GM23338 (cell line): ENCODE measurements at regions not wholly inside any gene's neighbourhood (a gene's known extent, or its start where the extent isn't known, plus 50 kb on each side); places are given as distances from the start of the nearest gene placed in this dataset.
A peak's percentile ranks its signal among the peaks of the same experiment; 100 is the strongest.

Experiments used
- ATAC-seq: fragments of 200-7000 bp; cut with Tn5 transposase; 3 replicates; pipeline ENCODE4 v1.9.1; 2020
- DNase-seq: peaks from one replicate; pipeline ENCODE4 v3.0.0-alpha.2; 2015; ENCODE audit warnings: low spot score
- H2AFZ ChIP-seq: fragments of 200-600 bp; sonication (generic); 2 replicates; pipeline ENCODE4 v1.8.0; 2016; ENCODE audit warnings: antibody characterized with exemption, mild to moderate bottlenecking, moderate library complexity
- H3F3A ChIP-seq: fragments of 200-600 bp; sonication (generic); replicated peaks from 2 replicates; pipeline ENCODE4 v1.8.0; 2017; ENCODE audit warnings: antibody characterized with exemption, mixed run types, low read depth
- H3K27ac ChIP-seq: fragments of 200-600 bp; sonication (generic); 2 replicates; pipeline ENCODE4 v1.6.1; 2016; ENCODE audit warnings: low read depth
- H3K27me3 ChIP-seq: fragments of 200-600 bp; sonication (generic); 2 replicates; pipeline ENCODE4 v1.8.0; 2016; ENCODE audit warnings: mild to moderate bottlenecking, mixed run types, moderate library complexity; ENCODE audit not compliant: insufficient read depth
- H3K36me3 ChIP-seq: fragments of 200-600 bp; sonication (generic); 2 replicates; pipeline ENCODE4 v1.8.0; 2016; ENCODE audit warnings: mild to moderate bottlenecking; ENCODE audit not compliant: insufficient read depth
- H3K4me1 ChIP-seq: fragments of 200-600 bp; sonication (generic); 2 replicates; pipeline ENCODE4 v1.8.0; 2016; ENCODE audit warnings: mild to moderate bottlenecking, moderate library complexity; ENCODE audit not compliant: insufficient read depth
- H3K4me2 ChIP-seq: fragments of 200-600 bp; sonication (generic); 2 replicates; pipeline ENCODE4 v1.7.1; 2017; ENCODE audit warnings: mixed run types
- H3K4me3 ChIP-seq: fragments of 200-600 bp; sonication (generic); 2 replicates; pipeline ENCODE4 v1.6.1; 2016; ENCODE audit warnings: mixed run types
- H3K79me2 ChIP-seq: fragments of 200-600 bp; sonication (generic); replicated peaks from 2 replicates; pipeline ENCODE4 v1.8.0; 2017; ENCODE audit warnings: mild to moderate bottlenecking; ENCODE audit not compliant: insufficient read depth
- H3K9me2 ChIP-seq: fragments of 200-600 bp; sonication (generic); 2 replicates; pipeline ENCODE4 v1.8.0; 2017; ENCODE audit not compliant: insufficient read depth
- H4K20me1 ChIP-seq: fragments of 200-600 bp; sonication (generic); replicated peaks from 2 replicates; pipeline ENCODE4 v1.8.0; 2017; ENCODE audit warnings: mild to moderate bottlenecking; ENCODE audit not compliant: insufficient read depth
- H3K27ac Mint-ChIP-seq: 2 replicates; pipeline ENCODE4 v1.8.0; 2020; ENCODE audit warnings: inconsistent platforms, mild to moderate bottlenecking, moderate library complexity, mixed read lengths
- H3K27me3 Mint-ChIP-seq: 3 replicates; pipeline ENCODE4 v1.8.0; 2022; ENCODE audit warnings: low read depth, mild to moderate bottlenecking, moderate library complexity, mixed read lengths, inconsistent platforms; ENCODE audit not compliant: insufficient read depth, poor library complexity
- H3K36me3 Mint-ChIP-seq: 3 replicates; pipeline ENCODE4 v1.8.0; 2021; ENCODE audit warnings: low read depth, mild to moderate bottlenecking, inconsistent platforms, moderate library complexity, mixed read lengths
- H3K4me1 Mint-ChIP-seq: 3 replicates; pipeline ENCODE4 v1.8.0; 2020; ENCODE audit warnings: mild to moderate bottlenecking, inconsistent platforms, mixed read lengths
- H3K4me3 Mint-ChIP-seq: 3 replicates; pipeline ENCODE4 v1.8.0; 2021; ENCODE audit warnings: moderate library complexity, mild to moderate bottlenecking, inconsistent platforms, mixed read lengths
- H3K9me3 Mint-ChIP-seq: 3 replicates; pipeline ENCODE4 v1.8.0; 2020; ENCODE audit warnings: moderate library complexity, mild to moderate bottlenecking, inconsistent platforms, mixed read lengths
- CREB1 ChIP-seq: fragments of 250-450 bp; sonication (Bioruptor Pico); IDR thresholded peaks from 2 replicates; pipeline ENCODE4 v1.5.0; 2020; ENCODE audit warnings: low read depth, mild to moderate bottlenecking, moderate library complexity
- EZH2phosphoT487 ChIP-seq: fragments of 200-600 bp; sonication (generic); IDR thresholded peaks from one replicate; pipeline ENCODE4 v1.8.1; 2018; ENCODE audit warnings: antibody characterized with exemption; ENCODE audit not compliant: unreplicated experiment
- JUNB ChIP-seq: IDR thresholded peaks from one replicate; pipeline ENCODE4 v1.6.1; 2016; ENCODE audit warnings: antibody characterized with exemption; ENCODE audit not compliant: unreplicated experiment
- POLR2AphosphoS5 ChIP-seq: IDR thresholded peaks from 2 replicates; pipeline ENCODE4 v1.6.1; 2016; ENCODE audit warnings: antibody characterized with exemption, low read depth
- STAT1 ChIP-seq: IDR thresholded peaks from one replicate; pipeline ENCODE4 v1.6.1; 2016; ENCODE audit warnings: antibody characterized with exemption; ENCODE audit not compliant: unreplicated experiment
- ZNF331 ChIP-seq: fragments of 250-450 bp; sonication (Bioruptor Pico); IDR thresholded peaks from 2 replicates; pipeline ENCODE4 v1.5.0; 2020; ENCODE audit warnings: low read depth, mild to moderate bottlenecking, moderate library complexity
- TF ChIP-seq, protein P1 (sequence below): IDR thresholded peaks from one replicate; pipeline ENCODE4 v1.6.1; 2018; ENCODE audit warnings: antibody characterized with exemption; ENCODE audit not compliant: unreplicated experiment
- TF ChIP-seq, protein P2 (sequence below): IDR thresholded peaks from 2 replicates; pipeline ENCODE4 v1.6.1; 2016; ENCODE audit warnings: antibody characterized with exemption
- TF ChIP-seq, protein P3 (sequence below): fragments of 250-450 bp; sonication (Bioruptor Pico); IDR thresholded peaks from 2 replicates; pipeline ENCODE4 v1.5.0; 2020; ENCODE audit warnings: mild to moderate bottlenecking, moderate library complexity

DNA sequence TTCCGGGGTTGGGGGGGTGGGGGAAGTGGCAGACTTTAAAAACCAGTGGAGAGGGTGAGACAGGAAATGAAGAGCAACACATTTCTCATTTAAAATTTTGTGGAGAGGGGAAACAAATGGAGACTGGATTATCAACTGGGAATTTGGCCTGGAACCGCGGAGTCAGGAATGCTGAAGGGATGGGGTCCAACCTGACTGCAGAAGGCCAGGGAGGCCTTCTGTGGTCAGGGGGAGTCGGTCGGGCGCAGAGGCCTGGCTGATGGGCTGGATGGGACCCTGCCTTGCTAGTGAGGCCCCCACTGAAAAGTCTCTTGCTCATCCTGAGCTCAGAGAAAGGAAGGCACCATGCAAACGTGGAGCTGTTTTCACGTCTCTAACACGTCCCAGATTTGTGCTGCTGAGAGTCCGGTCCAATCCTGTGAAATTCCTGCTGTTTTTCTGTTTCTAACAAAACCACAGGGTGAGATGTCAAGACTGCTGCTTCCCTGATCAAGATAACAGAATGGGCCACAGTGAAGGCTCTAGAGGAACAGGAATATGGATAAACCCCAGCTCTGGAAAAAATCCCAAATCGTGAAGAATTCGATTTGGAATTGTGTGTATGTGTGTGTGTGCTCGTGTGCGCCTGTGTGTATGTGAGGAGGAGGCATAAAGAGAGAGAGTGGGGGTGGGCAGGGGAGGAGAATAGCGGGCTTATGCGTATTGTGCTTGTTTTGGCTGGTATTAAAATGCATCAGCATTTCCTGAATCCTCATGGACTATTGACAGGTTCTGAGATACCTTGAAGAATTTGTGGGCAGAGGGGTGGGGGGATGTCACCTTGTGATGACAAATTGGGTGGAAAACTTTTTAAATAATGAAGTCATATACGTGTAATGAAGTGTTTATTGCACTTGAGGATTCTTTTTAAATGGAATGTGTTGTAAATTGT is 117.4 kb downstream of the NGF start:
- TF ChIP-seq POLR2AphosphoS5 (no peak), CREB1 (CRISPR knock-in tag) (no peak), STAT1 (no peak), EZH2phosphoT487 (no peak), JUNB (no peak), ZNF331 (CRISPR knock-in tag) (no peak)
- TF ChIP-seq, protein P1, sequence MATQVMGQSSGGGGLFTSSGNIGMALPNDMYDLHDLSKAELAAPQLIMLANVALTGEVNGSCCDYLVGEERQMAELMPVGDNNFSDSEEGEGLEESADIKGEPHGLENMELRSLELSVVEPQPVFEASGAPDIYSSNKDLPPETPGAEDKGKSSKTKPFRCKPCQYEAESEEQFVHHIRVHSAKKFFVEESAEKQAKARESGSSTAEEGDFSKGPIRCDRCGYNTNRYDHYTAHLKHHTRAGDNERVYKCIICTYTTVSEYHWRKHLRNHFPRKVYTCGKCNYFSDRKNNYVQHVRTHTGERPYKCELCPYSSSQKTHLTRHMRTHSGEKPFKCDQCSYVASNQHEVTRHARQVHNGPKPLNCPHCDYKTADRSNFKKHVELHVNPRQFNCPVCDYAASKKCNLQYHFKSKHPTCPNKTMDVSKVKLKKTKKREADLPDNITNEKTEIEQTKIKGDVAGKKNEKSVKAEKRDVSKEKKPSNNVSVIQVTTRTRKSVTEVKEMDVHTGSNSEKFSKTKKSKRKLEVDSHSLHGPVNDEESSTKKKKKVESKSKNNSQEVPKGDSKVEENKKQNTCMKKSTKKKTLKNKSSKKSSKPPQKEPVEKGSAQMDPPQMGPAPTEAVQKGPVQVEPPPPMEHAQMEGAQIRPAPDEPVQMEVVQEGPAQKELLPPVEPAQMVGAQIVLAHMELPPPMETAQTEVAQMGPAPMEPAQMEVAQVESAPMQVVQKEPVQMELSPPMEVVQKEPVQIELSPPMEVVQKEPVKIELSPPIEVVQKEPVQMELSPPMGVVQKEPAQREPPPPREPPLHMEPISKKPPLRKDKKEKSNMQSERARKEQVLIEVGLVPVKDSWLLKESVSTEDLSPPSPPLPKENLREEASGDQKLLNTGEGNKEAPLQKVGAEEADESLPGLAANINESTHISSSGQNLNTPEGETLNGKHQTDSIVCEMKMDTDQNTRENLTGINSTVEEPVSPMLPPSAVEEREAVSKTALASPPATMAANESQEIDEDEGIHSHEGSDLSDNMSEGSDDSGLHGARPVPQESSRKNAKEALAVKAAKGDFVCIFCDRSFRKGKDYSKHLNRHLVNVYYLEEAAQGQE = no peak
- TF ChIP-seq, protein P2, sequence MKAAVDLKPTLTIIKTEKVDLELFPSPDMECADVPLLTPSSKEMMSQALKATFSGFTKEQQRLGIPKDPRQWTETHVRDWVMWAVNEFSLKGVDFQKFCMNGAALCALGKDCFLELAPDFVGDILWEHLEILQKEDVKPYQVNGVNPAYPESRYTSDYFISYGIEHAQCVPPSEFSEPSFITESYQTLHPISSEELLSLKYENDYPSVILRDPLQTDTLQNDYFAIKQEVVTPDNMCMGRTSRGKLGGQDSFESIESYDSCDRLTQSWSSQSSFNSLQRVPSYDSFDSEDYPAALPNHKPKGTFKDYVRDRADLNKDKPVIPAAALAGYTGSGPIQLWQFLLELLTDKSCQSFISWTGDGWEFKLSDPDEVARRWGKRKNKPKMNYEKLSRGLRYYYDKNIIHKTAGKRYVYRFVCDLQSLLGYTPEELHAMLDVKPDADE = no peak
- TF ChIP-seq, protein P3, sequence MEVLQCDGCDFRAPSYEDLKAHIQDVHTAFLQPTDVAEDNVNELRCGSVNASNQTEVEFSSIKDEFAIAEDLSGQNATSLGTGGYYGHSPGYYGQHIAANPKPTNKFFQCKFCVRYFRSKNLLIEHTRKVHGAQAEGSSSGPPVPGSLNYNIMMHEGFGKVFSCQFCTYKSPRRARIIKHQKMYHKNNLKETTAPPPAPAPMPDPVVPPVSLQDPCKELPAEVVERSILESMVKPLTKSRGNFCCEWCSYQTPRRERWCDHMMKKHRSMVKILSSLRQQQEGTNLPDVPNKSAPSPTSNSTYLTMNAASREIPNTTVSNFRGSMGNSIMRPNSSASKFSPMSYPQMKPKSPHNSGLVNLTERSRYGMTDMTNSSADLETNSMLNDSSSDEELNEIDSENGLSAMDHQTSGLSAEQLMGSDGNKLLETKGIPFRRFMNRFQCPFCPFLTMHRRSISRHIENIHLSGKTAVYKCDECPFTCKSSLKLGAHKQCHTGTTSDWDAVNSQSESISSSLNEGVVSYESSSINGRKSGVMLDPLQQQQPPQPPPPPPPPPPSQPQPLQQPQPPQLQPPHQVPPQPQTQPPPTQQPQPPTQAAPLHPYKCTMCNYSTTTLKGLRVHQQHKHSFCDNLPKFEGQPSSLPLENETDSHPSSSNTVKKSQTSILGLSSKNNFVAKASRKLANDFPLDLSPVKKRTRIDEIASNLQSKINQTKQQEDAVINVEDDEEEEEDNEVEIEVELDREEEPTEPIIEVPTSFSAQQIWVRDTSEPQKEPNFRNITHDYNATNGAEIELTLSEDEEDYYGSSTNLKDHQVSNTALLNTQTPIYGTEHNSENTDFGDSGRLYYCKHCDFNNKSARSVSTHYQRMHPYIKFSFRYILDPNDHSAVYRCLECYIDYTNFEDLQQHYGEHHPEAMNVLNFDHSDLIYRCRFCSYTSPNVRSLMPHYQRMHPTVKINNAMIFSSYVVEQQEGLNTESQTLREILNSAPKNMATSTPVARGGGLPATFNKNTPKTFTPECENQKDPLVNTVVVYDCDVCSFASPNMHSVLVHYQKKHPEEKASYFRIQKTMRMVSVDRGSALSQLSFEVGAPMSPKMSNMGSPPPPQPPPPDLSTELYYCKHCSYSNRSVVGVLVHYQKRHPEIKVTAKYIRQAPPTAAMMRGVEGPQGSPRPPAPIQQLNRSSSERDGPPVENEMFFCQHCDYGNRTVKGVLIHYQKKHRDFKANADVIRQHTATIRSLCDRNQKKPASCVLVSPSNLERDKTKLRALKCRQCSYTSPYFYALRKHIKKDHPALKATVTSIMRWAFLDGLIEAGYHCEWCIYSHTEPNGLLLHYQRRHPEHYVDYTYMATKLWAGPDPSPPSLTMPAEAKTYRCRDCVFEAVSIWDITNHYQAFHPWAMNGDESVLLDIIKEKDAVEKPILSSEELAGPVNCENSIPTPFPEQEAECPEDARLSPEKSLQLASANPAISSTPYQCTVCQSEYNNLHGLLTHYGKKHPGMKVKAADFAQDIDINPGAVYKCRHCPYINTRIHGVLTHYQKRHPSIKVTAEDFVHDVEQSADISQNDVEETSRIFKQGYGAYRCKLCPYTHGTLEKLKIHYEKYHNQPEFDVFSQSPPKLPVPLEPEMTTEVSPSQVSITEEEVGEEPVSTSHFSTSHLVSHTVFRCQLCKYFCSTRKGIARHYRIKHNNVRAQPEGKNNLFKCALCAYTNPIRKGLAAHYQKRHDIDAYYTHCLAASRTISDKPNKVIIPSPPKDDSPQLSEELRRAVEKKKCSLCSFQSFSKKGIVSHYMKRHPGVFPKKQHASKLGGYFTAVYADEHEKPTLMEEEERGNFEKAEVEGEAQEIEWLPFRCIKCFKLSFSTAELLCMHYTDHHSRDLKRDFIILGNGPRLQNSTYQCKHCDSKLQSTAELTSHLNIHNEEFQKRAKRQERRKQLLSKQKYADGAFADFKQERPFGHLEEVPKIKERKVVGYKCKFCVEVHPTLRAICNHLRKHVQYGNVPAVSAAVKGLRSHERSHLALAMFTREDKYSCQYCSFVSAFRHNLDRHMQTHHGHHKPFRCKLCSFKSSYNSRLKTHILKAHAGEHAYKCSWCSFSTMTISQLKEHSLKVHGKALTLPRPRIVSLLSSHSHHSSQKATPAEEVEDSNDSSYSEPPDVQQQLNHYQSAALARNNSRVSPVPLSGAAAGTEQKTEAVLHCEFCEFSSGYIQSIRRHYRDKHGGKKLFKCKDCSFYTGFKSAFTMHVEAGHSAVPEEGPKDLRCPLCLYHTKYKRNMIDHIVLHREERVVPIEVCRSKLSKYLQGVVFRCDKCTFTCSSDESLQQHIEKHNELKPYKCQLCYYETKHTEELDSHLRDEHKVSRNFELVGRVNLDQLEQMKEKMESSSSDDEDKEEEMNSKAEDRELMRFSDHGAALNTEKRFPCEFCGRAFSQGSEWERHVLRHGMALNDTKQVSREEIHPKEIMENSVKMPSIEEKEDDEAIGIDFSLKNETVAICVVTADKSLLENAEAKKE (CRISPR knock-in tag) = no peak
- Mint-ChIP-seq H3K36me3 (no peaks in the 10 kb centered on the region), H3K9me3 (no peaks in the 10 kb centered on the region), H3K27ac (peak overlapping the region; percentile 68; the same call in 1 of the 2 replicates), H3K4me3 (no peak overlapping the region), H3K27me3 (peaks cover 7% of the 10 kb centered on the region), H3K4me1 (peaks cover 29% of the 10 kb centered on the region)
- Histone ChIP-seq H3K27me3 (no peaks in the 10 kb centered on the region), H3K4me2 (no peak overlapping the region), H3K9me2 (peaks cover 18% of the 10 kb centered on the region), H3K4me3 (no peak overlapping the region), H4K20me1 (no peaks in the 10 kb centered on the region), H3K4me1 (peaks cover 18% of the 10 kb centered on the region), H3K36me3 (no peaks in the 10 kb centered on the region), H3K27ac (no peak overlapping the region), H3F3A (no peaks in the 10 kb centered on the region), H3K79me2 (no peaks in the 10 kb centered on the region), H2AFZ (peak overlapping the region; percentile 90)
- peak; percentile 22; the same call in 1 of the 3 replicates for ATAC-seq
- DNase-seq = no peak
